Stomach (tissue), 4 donors: ENCODE measurements at regions not wholly inside any gene's neighbourhood (a gene's known extent, or its start where the extent isn't known, plus 50 kb on each side); places are given as distances from the start of the nearest gene placed in this dataset.

Source experiments
- CTCF ChIP-seq, 7 experiments: fragments of 450-650 bp in 4 of 7; fragments of 200-600 bp in 3 of 7; sonication (generic) in 3 of 7; IDR thresholded peaks; one replicate each; pipeline ENCODE4 v1.5.1; 2016 to 2019; ENCODE audit warnings: antibody characterized with exemption in 7 of 7, control low read depth in 2 of 7, mild to moderate bottlenecking in 1 of 7
- POLR2A ChIP-seq, 4 donors: fragments of 450-650 bp; IDR thresholded peaks; one replicate each; pipeline ENCODE4 v1.6.1; 2016; ENCODE audit warnings: antibody characterized with exemption in 4 of 4, control low read depth in 2 of 4, mild to moderate bottlenecking in 1 of 4, moderate library complexity in 1 of 4
- POLR2AphosphoS5 ChIP-seq, 3 donors: sonication (generic); formaldehyde crosslinking; IDR thresholded peaks; one replicate each; pipeline ENCODE4 v1.6.1; 2016; ENCODE audit warnings: antibody characterized with exemption in 3 of 3

- TF ChIP-seq CTCF (IDR thresholded peaks at IDR 0.05), result no peak
- no peak for TF ChIP-seq POLR2A (IDR thresholded peaks at IDR 0.05)
- TF ChIP-seq POLR2AphosphoS5 (IDR thresholded peaks at IDR 0.05), result no peak
These were observed 76.2 kb upstream of the ESX1 start for GRCh38 chrX:104330966-104331365.
